NOMO-1 treated with dmso at 0.1 percent for 144 hours (cell line): ENCODE measurements at regions not wholly inside any gene's neighbourhood (a gene's known extent, or its start where the extent isn't known, plus 50 kb on each side); places are given as distances from the start of the nearest gene placed in this dataset.

Experiments
- DNase-seq: peaks from one replicate; lab custom pipeline; 2025; ENCODE audit not compliant: unreplicated experiment; lab: John Stamatoyannopoulos, UW

- DNase-seq: no peak
Observed at GRCh38 chr12:125267114-125267513, 201.9 kb downstream of the AACS start.

GRCh38 chr12:125269276-125269675 is 204.0 kb downstream of the AACS start:
- DNase-seq: no peak

GRCh38 chr12:125271892-125272291 is 206.7 kb downstream of the AACS start:
- DNase-seq: no peak

- no peak for DNase-seq
Observed at GRCh38 chr12:125272383-125272933, 207.2 kb downstream of the AACS start.

GRCh38 chr12:125276567-125276966 is 211.3 kb downstream of the AACS start:
- no peak for DNase-seq

- no peak for DNase-seq
Observed at GRCh38 chr12:125280482-125281377, 215.5 kb downstream of the AACS start.

GRCh38 chr12:125282921-125283320 is 217.7 kb downstream of the AACS start:
- no peak for DNase-seq

- DNase-seq: no peak
Observed at GRCh38 chr12:125283521-125283920, 218.3 kb downstream of the AACS start.

GRCh38 chr12:125284087-125284486 is 218.9 kb downstream of the AACS start:
- DNase-seq: no peak

GRCh38 chr12:125284945-125285685 is 219.9 kb downstream of the AACS start:
- no peak for DNase-seq

GRCh38 chr12:125286005-125286727 is 220.9 kb downstream of the AACS start:
- DNase-seq: no peak

GRCh38 chr12:125287155-125287847 is 222.1 kb downstream of the AACS start:
- DNase-seq: no peak

- no peak for DNase-seq
Observed at GRCh38 chr12:125288931-125289928, 224.0 kb downstream of the AACS start.

- no peak for DNase-seq
Observed at GRCh38 chr12:125289970-125290369, 224.7 kb downstream of the AACS start.

- DNase-seq: no peak
Observed at GRCh38 chr12:125292700-125293099, 227.5 kb downstream of the AACS start.

- DNase-seq: no peak
Observed at GRCh38 chr12:125295550-125295949, 230.3 kb downstream of the AACS start.

GRCh38 chr12:125296701-125297100 is 231.5 kb downstream of the AACS start:
- no peak for DNase-seq

- no peak for DNase-seq
Observed at GRCh38 chr12:125299840-125300239, 234.6 kb downstream of the AACS start.

- no peak for DNase-seq
Observed at GRCh38 chr12:125300249-125300648, 235.0 kb downstream of the AACS start.
